MM.1S (cell line): ENCODE measurements at regions not wholly inside any gene's neighbourhood (a gene's known extent, or its start where the extent isn't known, plus 50 kb on each side); places are given as distances from the start of the nearest gene placed in this dataset.

Source experiments
- EZH2 ChIP-seq: fragments of 300-600 bp; sonication (generic); optimal IDR thresholded peaks from 2 replicates; pipeline ENCODE3; 2017; ENCODE audit warnings: low read depth, mild to moderate bottlenecking, antibody characterized with exemption, low read length, mixed read lengths
- EZH2phosphoT487 ChIP-seq: fragments of 300-600 bp; sonication (generic); IDR thresholded peaks from 2 replicates; pipeline ENCODE4 v1.6.1; 2018; ENCODE audit warnings: antibody characterized with exemption, low read length
- TF ChIP-seq, protein P1 (sequence below): fragments of 300-600 bp; sonication (generic); IDR thresholded peaks from 2 replicates; pipeline ENCODE4 v1.5.1; 2016; ENCODE audit warnings: antibody characterized with exemption, low read length, mixed read lengths

DNA sequence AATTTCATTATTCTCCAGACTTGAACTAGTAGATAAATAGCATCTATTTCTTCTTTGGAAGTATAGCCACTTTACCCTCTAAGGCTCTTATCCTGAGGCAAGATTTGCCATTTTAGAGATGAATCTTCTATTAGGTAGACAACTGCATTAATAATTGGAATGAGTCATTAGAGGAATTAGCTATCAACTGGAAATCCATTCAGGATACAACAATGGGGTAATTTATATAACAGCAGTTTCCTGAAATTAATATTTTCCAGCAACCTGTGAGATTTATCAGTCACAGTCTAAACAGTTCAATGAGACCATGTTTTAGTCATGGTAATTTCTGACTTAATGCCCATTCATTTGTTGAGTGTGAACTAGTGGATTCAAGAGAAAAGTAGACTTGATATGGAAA, 928.6 kb upstream of the MBL2 start:
- TF ChIP-seq, protein P1, sequence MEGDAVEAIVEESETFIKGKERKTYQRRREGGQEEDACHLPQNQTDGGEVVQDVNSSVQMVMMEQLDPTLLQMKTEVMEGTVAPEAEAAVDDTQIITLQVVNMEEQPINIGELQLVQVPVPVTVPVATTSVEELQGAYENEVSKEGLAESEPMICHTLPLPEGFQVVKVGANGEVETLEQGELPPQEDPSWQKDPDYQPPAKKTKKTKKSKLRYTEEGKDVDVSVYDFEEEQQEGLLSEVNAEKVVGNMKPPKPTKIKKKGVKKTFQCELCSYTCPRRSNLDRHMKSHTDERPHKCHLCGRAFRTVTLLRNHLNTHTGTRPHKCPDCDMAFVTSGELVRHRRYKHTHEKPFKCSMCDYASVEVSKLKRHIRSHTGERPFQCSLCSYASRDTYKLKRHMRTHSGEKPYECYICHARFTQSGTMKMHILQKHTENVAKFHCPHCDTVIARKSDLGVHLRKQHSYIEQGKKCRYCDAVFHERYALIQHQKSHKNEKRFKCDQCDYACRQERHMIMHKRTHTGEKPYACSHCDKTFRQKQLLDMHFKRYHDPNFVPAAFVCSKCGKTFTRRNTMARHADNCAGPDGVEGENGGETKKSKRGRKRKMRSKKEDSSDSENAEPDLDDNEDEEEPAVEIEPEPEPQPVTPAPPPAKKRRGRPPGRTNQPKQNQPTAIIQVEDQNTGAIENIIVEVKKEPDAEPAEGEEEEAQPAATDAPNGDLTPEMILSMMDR = no peak
- TF ChIP-seq EZH2 (no peak), EZH2phosphoT487 (no peak)
